Suppressor macrophage treated with lipopolysaccharide for 4 hours (primary cell): ENCODE measurements at regions not wholly inside any gene's neighbourhood (a gene's known extent, or its start where the extent isn't known, plus 50 kb on each side); places are given as distances from the start of the nearest gene placed in this dataset.

Experiments used
- DNase-seq: peaks from one replicate; pipeline ENCODE4 v3.0.0-alpha.2; 2020

DNA sequence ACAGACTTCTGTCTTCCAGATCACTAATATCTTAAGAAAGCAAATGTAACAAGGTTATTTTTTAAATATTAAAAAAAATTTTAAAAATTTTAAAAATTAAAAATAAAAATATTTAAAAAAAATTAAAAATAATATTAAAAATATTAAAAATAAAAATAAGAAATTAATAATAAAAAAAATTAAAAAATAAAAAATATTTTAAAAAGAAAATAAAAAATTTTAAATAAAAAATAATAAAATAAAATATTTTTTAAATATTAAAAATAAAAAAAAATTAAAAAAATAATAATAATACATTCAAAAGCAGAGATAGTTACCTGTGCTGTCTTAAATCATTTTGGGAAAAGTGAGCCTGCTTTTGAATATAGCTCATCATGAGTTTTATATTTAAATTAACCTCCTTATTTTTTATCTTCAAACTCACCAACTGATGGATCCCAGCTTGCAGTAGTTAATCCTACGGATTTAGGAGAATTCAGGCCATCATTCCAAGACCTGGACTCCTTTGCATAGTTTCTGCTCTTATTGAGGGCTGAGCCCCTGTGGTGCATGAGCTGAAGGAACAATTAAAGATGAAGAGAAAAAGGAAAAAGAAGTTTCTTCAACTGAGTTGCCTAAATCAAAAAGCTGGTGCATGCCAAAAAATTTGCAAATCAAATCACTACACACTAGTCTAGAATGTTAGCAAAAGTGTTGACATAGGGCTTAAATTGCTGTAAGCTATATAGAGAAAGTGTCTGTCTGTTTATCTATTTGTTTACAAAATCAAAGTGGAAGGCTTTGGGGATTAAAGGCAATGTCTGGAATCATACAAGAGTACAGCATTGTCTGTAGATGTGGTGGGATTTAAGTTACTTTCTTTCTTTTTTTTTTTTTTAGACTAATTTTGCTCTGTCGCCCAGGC lies 50.5 kb upstream of the ZNF438 start:
- DNase-seq: no peak

DNA sequence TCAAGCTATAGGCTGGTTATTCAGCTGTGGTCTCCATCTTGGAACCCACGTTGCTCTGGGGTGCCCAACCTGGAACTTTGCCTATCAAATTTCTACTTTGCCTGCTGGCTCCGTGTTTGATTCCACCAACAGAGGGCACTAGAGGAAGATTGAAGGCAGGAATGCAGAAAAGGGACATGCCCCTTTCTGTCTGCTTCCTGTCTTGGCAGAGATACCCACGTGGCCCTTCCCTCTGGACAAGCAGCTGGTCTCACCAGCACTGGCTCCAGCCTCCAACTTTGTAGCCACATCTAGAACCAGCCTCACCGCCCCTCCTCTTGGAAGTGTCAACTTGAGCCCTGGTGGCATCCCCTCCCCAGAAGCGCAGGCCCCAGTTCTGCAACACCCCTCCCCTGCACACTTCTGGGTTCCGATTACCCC lies 52.1 kb upstream of the ZNF438 start:
- DNase-seq: peak; percentile 66

GRCh38 chr10:31087011-31087410 lies 55.3 kb upstream of the ZNF438 start:
- no peak for DNase-seq

DNA sequence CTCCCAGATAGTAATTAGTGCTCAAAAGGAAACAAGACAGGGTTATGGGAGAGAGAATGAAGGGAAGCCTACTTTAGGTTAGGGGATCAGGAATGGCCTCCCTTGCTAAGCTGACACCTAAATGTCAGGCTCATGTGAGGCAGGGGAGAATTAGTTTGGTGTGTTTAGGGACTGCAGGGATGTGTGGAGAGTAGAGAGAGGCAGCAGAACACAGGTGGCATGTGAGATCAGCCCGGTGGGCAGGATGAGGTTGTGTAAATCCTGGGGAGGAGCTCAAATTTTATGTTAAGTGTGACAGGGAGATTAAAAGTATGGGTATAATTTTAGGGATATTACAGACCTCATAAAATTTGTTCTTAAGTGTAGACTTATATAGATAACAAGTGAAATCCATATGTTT lies 56.2 kb upstream of the ZNF438 start:
- DNase-seq: no peak

- no peak for DNase-seq
Observed at GRCh38 chr10:31090894-31091607, 59.4 kb upstream of the ZNF438 start.

DNA sequence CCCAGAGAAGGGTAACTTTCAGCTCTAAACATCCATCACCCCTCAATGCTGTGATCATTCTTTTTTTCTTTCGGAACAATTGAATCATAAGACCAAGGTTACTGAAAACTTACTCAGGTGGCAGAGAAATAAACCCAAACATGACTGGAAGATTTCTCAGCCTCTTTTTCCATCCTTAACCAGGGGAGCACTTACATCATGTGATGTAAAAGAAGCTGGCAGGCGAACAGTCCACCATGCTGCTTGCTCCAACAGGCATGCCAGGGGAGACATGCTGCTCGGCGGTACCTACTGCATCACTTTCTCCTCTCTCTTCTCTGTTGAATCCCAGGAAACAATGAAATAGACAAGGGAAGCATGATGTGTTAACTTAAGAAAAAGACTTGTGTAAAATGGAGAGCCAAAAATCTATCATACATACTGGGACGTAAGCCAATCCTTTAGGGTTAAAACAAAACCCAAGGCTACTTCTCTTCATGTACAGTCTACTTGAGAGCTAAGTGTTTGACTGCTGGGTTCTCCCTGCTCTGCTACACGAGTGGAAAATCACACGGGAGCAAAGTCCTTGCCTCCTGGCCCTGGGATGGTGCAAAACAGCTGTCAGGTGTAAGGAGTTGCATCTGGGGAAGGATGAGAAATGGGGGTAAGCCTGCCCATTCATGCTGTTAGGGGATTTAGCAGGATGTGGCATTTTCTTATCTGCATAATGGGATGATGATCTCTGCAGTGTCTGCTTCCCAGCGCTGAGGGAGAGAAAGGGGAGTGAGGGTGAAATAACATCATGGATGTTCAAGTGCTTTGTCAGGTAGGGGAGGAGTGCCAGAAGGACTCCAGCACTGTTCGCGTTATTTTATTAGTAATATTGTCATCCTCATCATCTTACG lies 64.3 kb upstream of the ZNF438 start:
- no peak for DNase-seq

GRCh38 chr10:31098046-31098445 lies 66.4 kb upstream of the ZNF438 start:
- no peak for DNase-seq

- DNase-seq: no peak
Observed at GRCh38 chr10:31099094-31099493, 67.4 kb upstream of the ZNF438 start.

- no peak for DNase-seq
Observed at GRCh38 chr10:31099664-31100063, 68.0 kb upstream of the ZNF438 start.

DNA sequence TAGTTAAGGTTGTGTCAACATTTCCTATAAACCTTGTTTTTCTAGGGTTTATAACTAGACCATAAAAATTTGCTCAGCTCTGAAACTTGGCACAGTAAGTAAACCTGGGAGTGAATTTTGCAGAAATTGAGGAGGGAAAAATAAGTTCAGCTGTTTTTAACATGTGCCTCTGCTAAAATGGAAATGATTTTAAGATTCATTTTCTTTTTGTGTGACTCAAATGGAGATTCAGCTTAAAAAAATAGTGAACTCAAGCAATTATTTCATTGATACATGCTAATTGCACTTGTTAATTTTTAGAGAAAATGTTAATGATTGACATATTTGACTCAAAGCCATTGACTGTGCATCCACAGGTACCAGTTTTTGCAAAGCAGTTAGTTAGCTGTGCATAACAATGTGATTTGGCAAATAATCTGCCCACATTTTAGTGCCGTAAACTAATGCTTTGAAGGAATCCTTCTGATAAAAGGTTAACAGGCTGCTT lies 68.5 kb upstream of the ZNF438 start:
- no peak for DNase-seq

- DNase-seq: no peak
Observed at GRCh38 chr10:31100662-31101061, 69.0 kb upstream of the ZNF438 start.

- peak; percentile 59 for DNase-seq
Observed at GRCh38 chr10:31101123-31101522, 69.5 kb upstream of the ZNF438 start.

DNA sequence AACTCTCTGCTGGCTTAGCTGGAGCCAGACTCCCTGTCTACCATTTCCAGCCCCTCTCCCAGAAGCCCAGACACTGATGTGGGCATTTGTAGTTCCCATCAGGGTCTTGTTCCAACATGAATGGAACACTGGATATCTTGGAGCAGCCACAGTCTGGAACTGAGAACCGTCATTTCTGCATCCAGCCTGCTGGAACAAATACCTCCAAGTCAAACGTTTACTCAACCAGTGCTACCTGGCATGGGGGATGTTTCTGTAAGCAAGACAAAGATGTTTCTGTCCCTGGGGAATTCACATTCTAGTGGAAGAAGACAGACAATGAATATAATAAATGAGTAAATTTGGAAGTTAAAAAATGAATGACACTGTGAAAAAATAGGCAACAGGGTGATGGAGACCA lies 70.8 kb upstream of the ZNF438 start:
- DNase-seq: no peak

DNA sequence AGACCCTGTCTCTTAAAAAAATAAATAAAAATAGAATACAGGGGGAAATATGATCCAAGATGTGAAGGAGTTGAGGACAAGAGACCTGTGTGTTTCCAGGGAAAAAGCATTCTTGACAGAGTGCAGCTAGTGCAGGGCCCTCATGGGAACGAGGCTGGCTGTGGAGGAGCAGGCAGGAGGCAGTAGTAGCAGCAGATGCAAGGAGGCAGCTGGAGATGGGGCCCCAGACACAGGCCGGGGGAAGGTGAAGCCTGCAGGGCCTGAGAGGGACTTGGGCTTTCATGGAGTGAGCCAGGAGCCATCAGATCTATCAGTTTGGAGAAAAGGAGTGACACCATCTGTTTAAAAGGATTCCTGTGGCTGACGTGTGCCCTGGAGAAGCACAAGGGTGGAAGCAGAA lies 71.4 kb upstream of the ZNF438 start:
- no peak for DNase-seq

DNA sequence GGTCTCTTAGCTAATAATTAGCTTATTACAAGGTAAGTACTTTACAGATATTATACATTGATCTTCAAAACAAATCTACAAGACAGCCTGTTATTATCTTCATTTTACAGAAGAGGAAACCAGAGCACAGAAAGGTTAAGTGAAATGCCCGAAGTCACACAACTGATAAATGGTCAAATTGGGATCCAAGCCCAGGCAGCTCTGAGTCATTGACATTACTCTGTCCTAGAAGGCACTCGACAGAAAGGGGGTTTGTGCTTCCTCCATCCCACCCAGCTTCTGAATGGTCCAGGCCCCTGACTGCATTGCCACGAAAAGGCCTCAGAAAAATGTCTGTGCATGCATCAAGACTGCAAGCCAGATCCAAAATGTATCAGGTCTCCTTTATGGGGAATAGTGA lies 81.3 kb upstream of the ZNF438 start:
- no peak for DNase-seq

DNA sequence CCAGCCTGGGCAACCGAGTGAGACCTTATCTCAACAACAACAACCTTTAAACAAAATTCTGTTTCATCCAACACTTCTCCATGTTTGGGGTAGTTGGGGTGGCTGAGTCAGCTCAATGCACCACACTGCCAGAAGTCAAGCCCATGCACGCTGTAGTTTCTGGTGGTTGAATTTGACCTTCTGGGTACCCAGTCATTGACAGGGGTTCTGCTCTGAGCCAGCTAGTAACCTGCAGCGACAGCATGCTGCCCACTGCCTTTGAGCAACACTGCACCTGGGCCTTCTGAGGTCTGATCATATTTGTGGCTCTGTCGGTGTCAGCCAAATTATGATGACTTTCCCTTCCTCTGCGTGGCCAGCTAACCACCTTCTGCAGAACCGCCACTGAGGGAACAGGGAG lies 84.6 kb upstream of the ZNF438 start:
- DNase-seq: no peak

GRCh38 chr10:31118556-31118955 lies 86.9 kb upstream of the ZNF438 start:
- DNase-seq: no peak

DNA sequence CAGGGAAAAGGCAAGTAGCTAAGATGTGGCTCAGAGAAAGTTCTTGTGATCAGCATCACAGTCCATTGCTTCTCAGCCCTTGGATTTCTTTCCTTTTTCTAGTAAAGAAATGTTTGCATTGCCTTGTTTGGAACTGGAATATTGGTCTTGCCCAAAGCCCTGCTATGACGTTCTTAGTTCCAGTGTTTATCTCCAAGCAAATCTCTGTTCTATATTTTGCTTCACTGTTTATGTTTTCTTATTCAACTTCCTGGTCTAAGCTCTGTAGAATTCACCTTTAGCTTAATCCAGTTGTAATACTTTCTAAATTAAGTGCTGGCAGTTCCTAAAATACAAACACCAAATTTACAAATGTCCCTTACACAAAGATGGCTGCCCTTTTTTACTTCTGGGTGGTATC lies 88.7 kb upstream of the ZNF438 start:
- DNase-seq: no peak

- no peak for DNase-seq
Observed at GRCh38 chr10:31120961-31121685, 89.5 kb upstream of the ZNF438 start.

DNA sequence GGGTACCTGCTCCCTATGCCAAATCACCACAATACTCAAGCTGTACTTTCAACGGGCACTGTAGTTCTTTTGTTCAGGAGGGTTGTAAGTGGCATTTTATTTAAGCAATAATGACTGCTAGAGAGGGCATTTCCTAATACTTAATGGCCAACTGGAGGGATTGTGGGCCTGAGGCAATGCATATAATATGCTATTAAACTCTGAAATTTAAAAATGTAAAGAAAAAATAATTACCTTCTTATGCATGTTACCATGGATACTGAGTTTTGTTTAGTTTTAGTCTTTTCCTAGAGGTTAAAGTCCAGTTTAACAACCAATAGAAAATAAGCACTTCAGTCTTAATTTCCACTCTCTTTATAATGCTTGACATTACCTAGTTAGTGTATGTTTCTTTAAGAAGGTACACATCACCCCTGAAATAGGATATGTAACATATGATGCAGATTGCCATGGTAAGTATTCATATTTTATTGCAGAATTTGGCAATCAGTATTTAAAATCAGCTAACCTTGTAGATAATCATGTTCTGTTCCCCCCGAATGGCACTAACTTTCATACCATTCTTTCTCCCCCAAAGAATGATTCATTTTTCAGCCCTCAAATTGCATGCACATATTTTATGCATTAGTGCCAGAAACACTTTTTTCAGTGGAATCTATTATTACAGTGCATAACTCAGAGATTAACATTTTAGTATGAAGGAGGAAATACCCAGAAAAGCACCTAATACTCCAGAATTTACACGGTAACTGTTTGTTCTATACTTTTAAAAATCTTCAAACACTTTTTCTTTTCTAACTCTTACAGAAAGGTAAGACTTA lies 90.3 kb upstream of the ZNF438 start:
- no peak for DNase-seq

DNA sequence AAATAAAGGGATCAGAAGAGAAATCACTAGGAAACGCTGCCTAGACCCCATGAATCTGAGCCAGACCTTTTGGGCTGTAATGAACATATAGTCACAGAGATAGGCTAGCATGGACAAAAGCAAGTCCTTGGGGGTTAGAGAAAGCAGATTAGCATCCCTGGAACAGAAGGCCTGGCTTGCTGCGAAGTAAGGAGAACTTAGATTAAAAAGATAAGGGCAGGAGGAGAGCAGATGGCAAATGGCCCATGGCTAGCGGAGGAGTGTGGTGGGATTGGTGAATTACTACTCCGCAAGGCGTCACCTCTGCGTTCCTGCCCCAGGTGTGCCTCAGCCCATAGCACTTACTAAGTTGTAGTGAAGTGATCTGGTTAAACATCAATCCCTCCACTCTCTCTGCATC lies 92.3 kb upstream of the ZNF438 start:
- no peak for DNase-seq

- no peak for DNase-seq
Observed at GRCh38 chr10:31124852-31125251, 93.2 kb upstream of the ZNF438 start.
